ENCODE measurements at regions not wholly inside any gene's neighbourhood (a gene's known extent, or its start where the extent isn't known, plus 50 kb on each side); places are given as distances from the start of the nearest gene placed in this dataset.

GRCh38 chr3:124611520-124611919 lies 118.7 kb upstream of the UMPS start:
- no peak for TF ChIP-seq CTCF (conservative IDR thresholded peaks at IDR 0.05)
- no peak for TF ChIP-seq EZH2 (IDR thresholded peaks at IDR 0.05; ENCODE audit: low read depth)
